NCI-H187 treated with DMSO at 0.1 percent for 48 hours (cell line): ENCODE measurements at regions not wholly inside any gene's neighbourhood (a gene's known extent, or its start where the extent isn't known, plus 50 kb on each side); places are given as distances from the start of the nearest gene placed in this dataset.
"Not testable (repeated sequence)": the region's sequence is repeated elsewhere in the genome, so short reads cannot be mapped to it uniquely, and the experiment has no call there.

Experiments used
- DNase-seq: peaks from one replicate; lab custom pipeline; 2025; lab: John Stamatoyannopoulos, UW

DNA sequence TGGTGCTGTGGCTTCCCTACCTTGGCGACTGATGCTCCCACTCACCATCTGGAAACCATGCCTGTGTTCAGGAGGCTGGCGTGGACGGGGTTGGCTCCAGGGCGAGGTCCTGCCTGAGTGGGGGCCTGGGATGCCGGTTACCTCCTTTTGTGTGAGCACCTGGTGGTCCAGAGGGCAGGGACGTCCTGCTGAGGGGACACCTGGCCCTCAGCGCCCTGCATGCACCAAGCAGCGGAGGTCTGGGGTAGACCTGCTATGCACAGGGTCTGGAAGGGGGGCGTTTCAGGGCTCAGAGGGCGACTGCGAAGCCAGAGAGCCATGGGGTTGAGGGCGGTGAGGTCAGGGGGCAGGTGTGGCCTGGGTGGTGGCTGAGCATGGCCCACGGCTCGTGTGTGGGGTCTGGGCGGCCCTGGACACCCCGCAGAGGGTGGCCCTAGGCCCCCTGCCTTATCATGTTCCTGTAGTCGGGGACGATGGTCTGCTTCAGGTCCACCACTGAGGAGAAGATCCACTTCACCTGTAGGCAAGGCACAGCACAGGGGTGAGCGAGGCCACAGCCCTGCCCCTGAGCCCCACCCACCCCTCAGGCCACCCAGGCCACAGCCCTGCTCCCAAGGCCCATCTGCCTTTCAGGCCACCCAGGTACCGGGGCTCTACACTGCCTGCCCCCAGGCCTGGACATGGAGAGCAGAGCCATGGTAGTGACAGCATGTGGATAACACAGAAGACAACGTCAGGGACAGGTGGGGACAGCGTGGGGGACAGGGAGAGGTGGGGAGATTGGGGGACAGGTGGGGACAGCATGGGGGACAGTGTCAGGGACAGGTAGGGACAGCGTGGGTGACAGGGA lies 95.3 kb downstream of the TMEM121 start:
- DNase-seq = not testable (repeated sequence)

DNA sequence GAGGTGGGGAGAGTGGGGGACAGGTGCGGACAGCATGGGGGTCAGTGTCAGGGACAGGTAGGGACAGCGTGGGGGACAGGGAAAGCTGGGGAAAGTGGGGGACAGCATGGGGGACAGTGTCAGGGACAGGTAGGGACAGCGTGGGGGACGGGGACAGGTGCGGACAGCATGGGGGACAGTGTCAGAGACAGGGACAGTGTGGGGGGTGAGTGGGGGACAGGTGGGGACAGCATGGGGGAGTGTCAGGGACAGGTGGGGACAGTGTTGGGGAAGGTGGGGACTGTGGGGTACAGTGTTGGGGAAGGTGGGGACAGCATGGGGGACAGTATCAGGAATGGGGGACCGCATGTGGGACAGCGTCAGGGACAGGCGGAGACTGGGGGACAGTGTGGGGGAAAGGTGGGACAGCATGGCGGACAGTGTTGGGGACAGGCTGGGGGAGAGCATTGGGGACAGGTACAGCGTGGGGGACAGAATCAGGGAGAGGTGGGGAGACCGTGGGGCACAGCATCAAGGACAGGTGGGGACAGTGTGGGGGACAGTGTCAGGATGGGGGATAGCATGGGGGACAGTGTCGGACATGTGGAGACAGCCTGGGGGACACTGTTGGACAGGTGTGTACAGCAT lies 96.1 kb downstream of the TMEM121 start:
- no peak for DNase-seq

DNA sequence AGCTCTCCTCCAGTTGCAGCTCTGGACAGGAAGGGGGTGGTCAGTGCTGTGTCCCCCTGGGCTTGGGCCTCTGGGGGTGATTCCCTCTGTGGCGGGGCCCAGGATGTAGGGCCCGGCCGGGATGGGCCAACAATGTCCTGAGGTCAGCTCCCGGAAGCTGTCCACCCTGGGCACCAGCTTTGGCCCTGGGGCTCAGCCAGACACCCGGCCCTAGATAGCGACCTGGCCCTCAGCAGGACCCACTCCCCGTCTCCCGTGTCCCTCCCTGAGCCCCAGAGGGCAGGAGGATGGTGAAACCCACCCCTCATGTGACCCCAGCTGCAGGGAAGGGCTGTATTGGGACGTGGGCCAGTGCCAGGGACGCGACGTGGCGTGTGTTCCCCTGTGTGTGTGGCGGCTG lies 96.8 kb downstream of the TMEM121 start:
- DNase-seq = not testable (repeated sequence)

DNA sequence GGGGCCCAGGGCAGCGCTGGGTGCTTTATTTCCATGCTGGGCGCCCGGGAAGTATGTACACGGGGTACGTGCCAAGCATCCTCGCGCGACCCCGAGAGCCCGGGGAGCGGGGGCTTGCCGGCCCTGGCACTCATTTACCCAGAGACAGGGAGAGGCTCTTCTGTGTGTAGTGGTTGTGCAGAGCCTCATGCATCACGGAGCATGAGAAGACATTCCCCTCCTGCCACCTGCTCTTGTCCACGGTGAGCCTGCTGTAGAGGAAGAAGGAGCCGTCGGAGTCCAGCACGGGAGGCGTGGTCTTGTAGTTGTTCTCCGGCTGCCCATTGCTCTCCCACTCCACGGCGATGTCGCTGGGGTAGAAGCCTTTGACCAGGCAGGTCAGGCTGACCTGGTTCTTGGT lies 98.0 kb downstream of the TMEM121 start:
- DNase-seq = not testable (repeated sequence)

DNA sequence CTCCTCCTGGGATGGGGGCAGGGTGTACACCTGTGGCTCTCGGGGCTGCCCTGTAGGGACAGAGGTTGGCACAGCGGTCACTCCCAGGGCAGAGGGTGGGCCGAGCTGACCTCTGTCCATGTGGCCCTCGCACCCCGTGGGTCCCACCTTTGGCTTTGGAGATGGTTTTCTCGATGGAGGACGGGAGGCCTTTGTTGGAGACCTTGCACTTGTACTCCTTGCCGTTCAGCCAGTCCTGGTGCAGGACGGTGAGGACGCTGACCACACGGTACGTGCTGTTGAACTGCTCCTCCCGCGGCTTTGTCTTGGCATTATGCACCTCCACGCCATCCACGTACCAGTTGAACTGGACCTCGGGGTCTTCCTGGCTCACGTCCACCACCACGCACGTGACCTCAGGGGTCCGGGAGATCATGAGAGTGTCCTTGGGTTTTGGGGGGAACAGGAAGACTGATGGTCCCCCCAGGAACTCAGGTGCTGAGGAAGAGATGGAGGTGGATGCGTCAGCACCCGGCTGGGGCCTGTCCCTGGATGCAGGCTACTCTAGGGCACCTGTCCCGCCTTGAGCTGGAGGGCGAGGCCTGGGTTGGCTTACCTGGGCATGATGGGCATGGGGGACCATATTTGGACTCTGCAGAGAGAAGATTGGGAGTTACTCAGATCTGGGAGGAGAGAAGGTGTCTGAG lies 98.5 kb downstream of the TMEM121 start:
- not testable (repeated sequence) for DNase-seq

DNA sequence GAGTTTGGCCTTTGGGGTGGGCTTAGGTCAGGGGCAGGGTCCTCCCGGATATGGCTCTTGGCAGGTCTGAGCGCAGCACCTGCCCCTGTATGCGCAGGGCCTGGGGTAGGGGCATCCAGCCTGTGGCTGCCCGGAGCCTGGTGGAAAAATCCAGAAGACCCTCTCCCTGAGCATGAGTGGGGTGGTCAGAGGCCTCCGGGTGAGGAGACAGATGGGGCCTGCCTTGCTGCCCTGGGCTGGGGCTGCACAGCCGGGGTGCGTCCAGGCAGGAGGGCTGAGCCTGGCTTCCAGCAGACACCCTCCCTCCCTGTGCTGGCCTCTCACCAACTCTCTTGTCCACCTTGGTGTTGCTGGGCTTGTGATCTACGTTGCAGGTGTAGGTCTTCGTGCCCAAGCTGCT lies 99.1 kb downstream of the TMEM121 start:
- not testable (repeated sequence) for DNase-seq

DNA sequence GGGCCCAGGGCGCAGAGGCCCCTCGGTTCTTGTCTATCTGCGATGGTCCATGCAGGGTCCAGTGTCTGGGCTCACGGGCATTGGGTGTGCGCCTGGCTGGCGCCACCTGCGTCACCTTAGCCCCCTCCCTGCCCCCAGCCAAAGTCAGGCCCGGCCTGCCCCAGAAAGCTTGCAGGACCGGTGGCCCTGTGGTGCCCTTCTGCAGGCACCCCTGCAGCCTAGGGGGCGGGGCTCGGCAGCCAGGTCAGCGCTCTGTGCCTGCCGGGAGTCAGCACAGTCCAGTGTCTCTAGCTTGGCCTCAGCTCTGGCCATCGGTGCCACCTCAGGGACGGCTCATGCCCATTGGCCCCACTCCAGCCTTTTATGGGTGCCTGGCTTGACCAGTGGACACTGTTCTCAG lies 99.7 kb downstream of the TMEM121 start:
- DNase-seq = not testable (repeated sequence)

DNA sequence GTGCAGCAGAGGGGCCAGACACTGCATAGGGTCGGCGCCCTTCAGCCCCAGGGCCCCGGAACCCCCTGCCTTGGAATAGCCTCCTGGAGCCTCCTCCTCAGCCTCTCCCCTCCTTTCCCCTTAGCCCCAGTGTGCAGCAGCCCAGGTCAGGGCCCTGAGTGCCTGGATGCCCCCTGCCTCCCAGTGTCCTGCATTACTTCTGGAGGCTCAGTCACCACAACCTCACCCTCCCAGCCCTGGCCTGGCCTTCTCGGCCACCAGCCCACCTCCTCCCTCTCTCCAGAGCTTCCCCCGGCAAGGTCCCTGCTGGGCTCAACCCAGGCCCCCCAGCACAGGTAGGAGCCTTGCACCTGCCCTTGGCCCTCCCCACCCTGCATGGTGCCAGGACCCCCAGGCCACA lies 100.3 kb downstream of the TMEM121 start:
- not testable (repeated sequence) for DNase-seq

DNA sequence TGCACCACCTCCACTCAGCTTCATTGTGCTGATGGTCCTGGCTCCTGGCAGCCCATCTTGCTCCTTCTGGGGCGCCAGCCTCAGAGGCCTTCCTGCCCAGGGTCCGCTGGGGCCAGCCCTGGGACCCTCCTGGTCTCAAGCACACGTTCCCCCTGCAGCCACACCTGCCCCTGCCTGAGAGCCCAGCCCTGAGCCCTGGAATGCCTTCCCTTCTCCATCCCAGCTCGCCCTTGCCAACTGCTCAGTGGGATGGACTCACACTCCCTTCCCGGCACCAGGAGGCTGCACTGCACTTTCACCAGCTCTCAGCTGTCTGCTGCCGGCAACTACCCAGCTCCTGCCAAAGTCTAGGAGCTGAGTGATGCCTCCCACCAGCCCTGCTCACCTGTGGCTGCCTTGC lies 100.9 kb downstream of the TMEM121 start:
- not testable (repeated sequence) for DNase-seq

DNA sequence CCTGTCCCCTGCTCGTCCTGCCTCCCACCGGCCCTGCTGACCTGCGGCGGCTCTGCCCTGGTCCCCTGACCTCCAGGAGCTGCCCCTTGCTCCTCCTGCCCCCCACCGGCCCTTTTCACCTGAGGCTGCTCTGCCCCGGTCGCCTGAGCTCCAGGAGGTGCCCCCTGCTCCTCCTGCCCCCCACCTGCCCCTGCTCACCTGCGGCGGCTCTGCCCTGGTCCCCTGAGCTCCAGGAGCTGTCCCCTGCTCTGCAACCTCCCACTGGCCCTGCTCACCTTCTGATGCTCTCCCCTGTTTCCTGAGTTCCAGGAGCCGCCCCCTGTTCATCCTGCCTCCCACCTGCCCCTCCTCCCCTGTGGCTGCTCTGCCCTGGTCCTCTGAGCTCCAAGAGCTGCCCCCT lies 101.3 kb downstream of the TMEM121 start:
- no peak for DNase-seq

DNA sequence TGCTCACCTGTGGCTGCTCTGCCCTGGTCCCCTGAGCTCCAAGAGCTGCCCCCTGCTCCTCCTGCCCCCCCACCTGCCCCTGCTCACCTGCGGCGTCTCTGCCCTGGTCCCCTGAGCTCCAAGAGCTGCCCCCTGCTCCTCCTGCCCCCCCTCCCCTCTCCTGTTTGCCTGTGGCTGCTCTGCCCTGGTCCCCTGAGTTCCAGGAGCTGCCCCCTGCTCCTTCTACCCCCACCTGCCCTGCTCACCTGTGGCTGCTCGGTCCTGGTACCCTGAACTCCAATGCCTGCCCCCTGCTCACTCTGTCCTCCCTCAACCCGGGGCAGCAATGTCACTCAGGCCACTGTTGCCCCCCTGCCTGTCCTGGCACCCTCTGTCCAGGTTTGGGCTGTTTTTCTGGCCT lies 101.7 kb downstream of the TMEM121 start:
- not testable (repeated sequence) for DNase-seq

DNA sequence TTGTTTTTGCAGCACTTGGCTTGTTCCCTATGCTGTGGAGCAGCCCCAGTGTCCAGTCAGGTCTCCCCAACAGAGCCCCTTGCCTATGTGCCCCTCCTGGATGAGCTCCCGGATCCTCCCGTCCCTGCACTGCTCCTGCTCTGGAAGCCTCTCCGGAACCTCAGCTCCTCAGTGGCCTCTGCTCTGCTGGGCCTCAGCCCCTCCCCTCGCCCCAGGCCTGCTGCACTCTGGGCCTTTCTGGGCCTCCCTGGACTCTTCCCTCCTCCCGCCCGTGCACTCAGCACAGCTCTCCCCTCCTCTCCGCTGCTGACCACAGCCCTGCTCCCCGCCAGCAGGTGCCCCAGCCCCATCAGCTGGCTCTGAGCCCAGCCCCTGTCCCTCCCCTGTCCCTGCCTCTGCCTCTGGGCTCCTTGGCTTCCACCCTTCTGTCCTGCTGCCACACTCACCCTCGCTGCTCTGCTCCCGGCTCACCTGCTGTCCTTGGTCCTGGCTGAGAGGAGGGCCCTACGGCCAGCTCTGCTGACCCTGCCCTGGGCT lies 102.2 kb downstream of the TMEM121 start:
- DNase-seq = not testable (repeated sequence)

DNA sequence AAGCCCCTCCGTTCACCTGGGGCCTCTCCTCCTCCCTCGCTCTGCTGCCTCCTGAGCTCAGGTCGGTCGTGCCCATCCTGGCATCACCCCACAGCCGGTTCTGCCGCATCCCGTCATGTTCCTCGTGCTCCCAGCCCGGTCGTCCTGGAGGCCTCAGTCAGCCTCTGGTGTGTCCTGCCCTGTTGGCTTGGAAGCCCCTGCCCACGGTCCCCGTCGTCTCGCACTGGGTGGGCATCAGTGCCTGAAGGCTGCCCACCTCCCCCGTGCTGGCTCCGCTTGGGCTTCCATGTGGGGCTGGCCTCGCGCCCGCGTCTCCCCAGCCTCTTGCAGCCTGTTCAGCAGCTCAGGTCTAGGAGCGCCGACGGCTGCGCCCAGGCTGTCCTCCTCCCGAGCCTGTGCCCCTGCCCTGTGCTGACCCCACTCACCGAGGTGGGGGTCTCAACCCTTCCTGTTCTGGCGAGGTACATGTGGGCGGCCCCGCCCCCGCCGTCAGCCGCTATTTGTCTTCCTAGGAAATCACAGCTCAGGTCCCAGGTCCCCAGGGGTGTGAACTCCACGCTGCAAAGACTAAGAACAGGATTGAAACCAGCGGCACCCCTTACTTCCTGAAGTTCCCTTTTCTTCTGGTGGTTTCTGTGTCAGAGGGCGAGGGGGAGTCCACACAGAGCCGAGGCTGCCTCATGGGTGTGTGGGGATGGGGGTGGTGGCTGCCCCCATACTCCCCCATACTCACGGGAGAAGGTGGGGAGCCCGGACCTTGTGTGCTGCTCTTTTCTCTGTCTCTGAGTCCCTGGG lies 102.9 kb downstream of the TMEM121 start:
- not testable (repeated sequence) for DNase-seq

DNA sequence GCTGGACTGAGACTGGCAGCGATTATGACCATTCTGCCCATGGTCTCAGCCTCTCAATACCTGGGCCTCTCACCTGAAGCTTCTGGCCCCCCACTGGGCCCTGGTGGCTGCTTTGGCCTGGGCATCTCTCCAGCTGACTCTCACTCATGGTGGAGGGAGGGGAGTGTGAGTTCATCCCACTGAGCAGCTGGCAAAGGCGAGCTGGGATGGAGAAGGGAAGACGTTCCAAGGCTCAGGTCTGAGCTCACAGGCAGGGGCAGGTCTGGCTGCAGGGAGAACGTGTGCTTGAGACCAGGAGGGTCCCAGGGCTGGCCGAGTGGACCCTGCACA lies 103.5 kb downstream of the TMEM121 start:
- no peak for DNase-seq

DNA sequence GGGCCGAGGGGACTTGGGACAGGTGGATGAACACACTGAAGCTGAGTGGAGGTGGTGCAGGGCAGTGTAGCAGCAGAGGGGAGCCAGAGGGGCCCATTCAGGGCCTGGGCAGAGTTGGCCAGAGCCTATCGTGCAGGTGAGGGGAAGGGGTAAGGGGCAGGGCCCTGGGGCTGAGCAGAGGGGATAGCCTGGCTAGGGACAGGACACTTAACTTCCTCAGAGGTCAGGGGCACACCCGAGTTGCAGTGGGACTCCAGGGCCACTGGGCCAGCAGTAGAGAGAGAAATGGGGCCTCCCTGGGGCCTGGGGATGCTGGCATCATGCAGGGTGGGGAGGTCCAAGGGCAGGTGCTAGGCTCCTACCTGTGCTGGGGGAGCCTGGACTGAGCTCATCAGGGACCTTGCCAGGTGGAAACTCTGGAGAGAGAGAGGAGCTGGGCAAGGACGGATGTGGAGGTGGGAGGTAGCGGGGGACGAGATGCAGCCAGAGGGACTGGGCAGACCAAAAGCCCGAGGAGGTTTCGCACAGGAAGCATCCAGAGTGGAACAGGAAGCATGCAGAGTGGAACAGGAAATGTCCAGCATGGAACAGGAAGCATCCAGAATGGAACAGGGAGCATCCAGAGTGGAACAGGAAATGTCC lies 104.0 kb downstream of the TMEM121 start:
- DNase-seq = not testable (repeated sequence)

DNA sequence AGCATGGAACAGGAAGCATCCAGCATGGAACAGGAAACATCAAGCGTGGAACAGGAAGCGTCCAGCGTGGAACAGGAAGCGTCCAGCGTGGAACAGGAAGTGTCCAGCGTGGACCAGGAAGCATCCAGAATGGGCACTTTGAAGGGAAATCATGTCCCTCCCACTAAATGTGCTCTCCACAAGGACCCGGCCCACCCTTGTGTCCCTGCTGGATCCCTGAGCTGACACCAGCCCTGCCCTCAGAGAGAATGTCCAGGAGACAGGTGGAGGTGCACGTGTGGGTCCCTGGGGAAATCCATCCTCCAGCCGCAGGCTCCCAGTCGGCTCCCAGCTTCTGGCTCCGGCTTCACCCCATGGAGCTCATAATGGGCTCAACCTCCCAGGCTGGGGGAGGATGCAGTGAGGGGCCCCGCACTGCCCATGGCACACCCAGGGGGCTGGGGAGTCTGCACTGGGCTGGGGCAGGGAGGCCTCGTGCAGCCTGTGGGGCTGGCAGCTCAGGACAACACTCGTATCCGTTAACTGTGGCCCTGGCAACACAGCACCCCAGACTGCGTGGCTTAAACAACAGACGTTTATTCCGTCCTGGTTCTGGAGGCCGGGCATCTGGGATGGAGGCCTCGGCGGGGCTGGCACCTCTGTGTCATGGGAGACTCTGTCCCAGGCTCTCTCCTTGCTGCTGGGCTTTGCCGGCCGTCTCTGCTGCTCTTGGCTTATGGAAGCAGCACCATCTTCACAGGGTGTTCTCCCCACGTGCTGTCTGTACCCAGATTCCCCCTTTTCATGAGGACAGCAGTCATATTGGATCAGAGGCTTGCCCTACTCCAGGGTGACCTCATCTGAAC lies 104.8 kb downstream of the TMEM121 start:
- DNase-seq = not testable (repeated sequence)

DNA sequence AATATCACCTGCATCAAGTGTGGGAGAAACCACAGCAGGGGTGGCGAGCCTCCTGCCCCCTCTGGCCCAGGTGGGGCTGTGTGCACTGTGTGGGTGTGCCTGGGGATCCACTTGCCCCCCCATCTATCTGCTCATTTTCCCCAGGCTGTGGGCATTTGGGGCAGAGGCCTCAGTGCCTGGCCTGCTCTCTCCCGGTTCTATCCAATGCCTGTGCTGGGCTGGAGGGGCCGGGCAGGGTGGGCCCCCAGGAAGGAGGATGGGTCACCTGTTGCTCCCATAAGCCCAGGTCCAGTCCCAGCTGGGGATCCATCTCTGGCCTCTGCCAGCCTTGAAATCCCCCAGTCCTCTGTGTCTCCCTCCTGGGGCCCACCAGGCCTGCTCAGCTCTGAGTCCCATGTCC lies 105.6 kb downstream of the TMEM121 start:
- no peak for DNase-seq

DNA sequence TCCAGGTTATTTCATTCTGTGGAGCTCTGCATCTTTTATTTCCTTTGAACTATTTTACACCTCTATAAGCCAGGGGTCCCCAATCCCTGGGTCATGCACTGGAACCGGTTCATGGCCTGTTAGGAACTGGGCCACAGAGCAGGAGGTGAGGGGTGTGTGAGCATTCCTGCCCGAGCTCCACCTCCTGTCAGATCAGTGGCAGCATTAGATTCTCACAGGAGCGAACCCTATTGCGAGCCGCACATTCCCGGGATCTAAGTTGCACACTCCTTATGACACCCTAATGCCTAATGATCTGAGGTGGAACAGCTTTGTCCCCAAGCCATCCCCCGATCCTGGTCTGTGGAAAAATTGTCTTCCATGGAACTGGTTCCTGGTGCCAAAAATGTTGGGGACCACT lies 107.2 kb downstream of the TMEM121 start:
- not testable (repeated sequence) for DNase-seq

DNA sequence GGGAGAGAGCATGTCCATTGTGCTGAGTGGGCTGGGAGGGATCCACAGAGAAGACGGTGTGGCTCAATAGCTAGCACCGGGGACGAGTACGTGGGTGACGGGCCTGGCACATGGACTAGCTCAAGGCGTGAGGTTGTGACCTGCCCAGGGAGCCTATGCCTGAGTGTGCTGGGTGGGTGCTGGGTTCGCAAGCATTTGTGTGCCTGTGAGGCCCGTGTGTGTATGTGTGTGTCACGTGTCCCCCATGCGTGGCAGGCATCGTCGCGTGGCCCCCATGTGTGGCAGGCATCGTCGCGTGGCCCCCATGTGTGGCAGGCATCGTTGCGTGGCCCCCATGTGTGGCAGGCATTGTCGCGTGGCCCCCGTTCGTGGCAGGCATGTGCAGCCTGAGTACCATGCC lies 109.2 kb downstream of the TMEM121 start:
- DNase-seq = no peak

DNA sequence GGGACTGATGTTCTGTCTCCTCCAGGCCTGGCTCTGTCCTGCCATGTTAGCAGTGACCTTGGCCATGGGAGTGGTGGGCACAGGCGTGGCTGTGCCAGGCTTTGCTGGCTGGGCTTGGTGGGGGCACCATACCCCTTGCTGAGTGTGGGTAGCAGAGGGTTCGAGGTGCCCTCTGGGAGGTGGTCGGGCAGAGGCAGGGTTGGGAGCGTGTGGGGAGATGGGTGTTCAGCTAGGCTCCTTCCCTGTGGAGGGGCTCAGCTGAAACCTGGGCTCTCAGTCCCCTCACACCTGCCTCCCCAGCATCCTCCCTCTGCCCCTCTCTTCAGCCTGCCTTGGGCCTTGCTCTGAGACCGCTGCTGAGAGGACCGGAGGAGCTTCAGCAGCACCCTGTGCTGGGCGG lies 109.6 kb downstream of the TMEM121 start:
- not testable (repeated sequence) for DNase-seq
